ACC112 (cell line): ENCODE measurements at regions not wholly inside any gene's neighbourhood (a gene's known extent, or its start where the extent isn't known, plus 50 kb on each side); places are given as distances from the start of the nearest gene placed in this dataset.

Source experiments
- H2AFZ ChIP-seq: fragments of 200-600 bp; sonication (generic); one replicate; pipeline ENCODE4 v1.6.0; 2017; ENCODE audit warnings: antibody characterized with exemption, low read length; ENCODE audit not compliant: unreplicated experiment
- H3K27ac ChIP-seq: fragments of 200-600 bp; sonication (generic); 2 replicates; pipeline ENCODE4 v1.5.1; 2014; ENCODE audit warnings: low read depth, mild to moderate bottlenecking, antibody characterized with exemption, low read length, moderate library complexity
- H3K27me3 ChIP-seq: fragments of 200-600 bp; sonication (generic); 2 replicates; pipeline ENCODE4 v1.6.1; 2014; ENCODE audit warnings: mild to moderate bottlenecking, antibody characterized with exemption, low read length, moderate library complexity, mixed read lengths; ENCODE audit not compliant: insufficient read depth
- H3K36me3 ChIP-seq: fragments of 200-600 bp; sonication (generic); 2 replicates; pipeline ENCODE4 v1.6.1; 2016; ENCODE audit warnings: mild to moderate bottlenecking, antibody characterized with exemption, low read length, moderate library complexity, mixed read lengths; ENCODE audit not compliant: insufficient read depth
- H3K4me1 ChIP-seq: fragments of 200-600 bp; sonication (generic); one replicate; pipeline ENCODE4 v1.6.1; 2016; ENCODE audit warnings: low read length, mixed read lengths; ENCODE audit not compliant: insufficient read depth, unreplicated experiment, control insufficient read depth
- H3K4me3 ChIP-seq: fragments of 200-600 bp; sonication (generic); 2 replicates; pipeline ENCODE4 v1.5.1; 2014; ENCODE audit warnings: mild to moderate bottlenecking, low read depth, low read length
- H3K79me2 ChIP-seq: fragments of 200-600 bp; sonication (generic); one replicate; pipeline ENCODE4 v1.6.0; 2016; ENCODE audit warnings: low read length; ENCODE audit not compliant: control insufficient read depth, unreplicated experiment, insufficient read depth

GRCh38 chr14:97382616-97383226, 585.5 kb downstream of the VRK1 start:
- Histone ChIP-seq H3K4me1 (no peaks in the 10 kb centered on the region), H2AFZ (no peak overlapping the region)

GRCh38 chr14:97385727-97386126, 588.5 kb downstream of the VRK1 start:
- no peaks in the 10 kb centered on the region for H3K79me2 ChIP-seq
- H3K4me1 ChIP-seq, result no peaks in the 10 kb centered on the region
- H3K4me3 ChIP-seq, result no peak overlapping the region
- H2AFZ ChIP-seq, result no peak overlapping the region
- no peaks in the 10 kb centered on the region for H3K36me3 ChIP-seq
- no peaks in the 10 kb centered on the region for H3K27me3 ChIP-seq
- H3K27ac ChIP-seq, result no peak overlapping the region

More at GRCh38 chr14:97382616-97383226, 585.5 kb downstream of the VRK1 start:
- H3K36me3 ChIP-seq, result no peaks in the 10 kb centered on the region
- no peak overlapping the region for H3K4me3 ChIP-seq
- H3K27ac ChIP-seq, result no peak overlapping the region
- no peaks in the 10 kb centered on the region for H3K27me3 ChIP-seq
- no peaks in the 10 kb centered on the region for H3K79me2 ChIP-seq

GRCh38 chr14:97387252-97387874, 590.2 kb downstream of the VRK1 start:
- H3K79me2 ChIP-seq, result no peaks in the 10 kb centered on the region
- H3K27me3 ChIP-seq, result no peaks in the 10 kb centered on the region

GRCh38 chr14:97388408-97388807, 591.2 kb downstream of the VRK1 start:
- H3K79me2 ChIP-seq, result no peaks in the 10 kb centered on the region
- no peaks in the 10 kb centered on the region for H3K27me3 ChIP-seq
- H3K4me1 ChIP-seq, result no peaks in the 10 kb centered on the region
- no peak overlapping the region for H2AFZ ChIP-seq
- H3K36me3 ChIP-seq, result no peaks in the 10 kb centered on the region
- no peak overlapping the region for H3K4me3 ChIP-seq
- H3K27ac ChIP-seq, result no peak overlapping the region

More at GRCh38 chr14:97387252-97387874, 590.2 kb downstream of the VRK1 start:
- no peaks in the 10 kb centered on the region for H3K36me3 ChIP-seq
- no peak overlapping the region for H3K4me3 ChIP-seq
- no peak overlapping the region for H3K27ac ChIP-seq
- no peak overlapping the region for H2AFZ ChIP-seq
- H3K4me1 ChIP-seq, result no peaks in the 10 kb centered on the region

GRCh38 chr14:97390096-97390724, 593.0 kb downstream of the VRK1 start:
- no peak overlapping the region for H2AFZ ChIP-seq
- no peak overlapping the region for H3K27ac ChIP-seq
- no peaks in the 10 kb centered on the region for H3K4me1 ChIP-seq
- H3K27me3 ChIP-seq, result no peaks in the 10 kb centered on the region
- H3K4me3 ChIP-seq, result no peak overlapping the region
- H3K36me3 ChIP-seq, result no peaks in the 10 kb centered on the region
- no peaks in the 10 kb centered on the region for H3K79me2 ChIP-seq

- no peaks in the 10 kb centered on the region for H3K36me3 ChIP-seq
- no peaks in the 10 kb centered on the region for H3K4me1 ChIP-seq
- H3K79me2 ChIP-seq, result no peaks in the 10 kb centered on the region
- H3K27ac ChIP-seq, result no peak overlapping the region
- H2AFZ ChIP-seq, result no peak overlapping the region
- H3K27me3 ChIP-seq, result no peaks in the 10 kb centered on the region
- no peak overlapping the region for H3K4me3 ChIP-seq
These were observed 596.1 kb downstream of the VRK1 start for GRCh38 chr14:97393244-97393643.

GRCh38 chr14:97395068-97395467, 597.9 kb downstream of the VRK1 start:
- Histone ChIP-seq H3K4me3 (no peak overlapping the region), H3K27me3 (no peaks in the 10 kb centered on the region), H2AFZ (no peak overlapping the region), H3K4me1 (no peaks in the 10 kb centered on the region), H3K27ac (no peak overlapping the region), H3K79me2 (no peaks in the 10 kb centered on the region), H3K36me3 (no peaks in the 10 kb centered on the region)

- Histone ChIP-seq H3K4me3 (no peak overlapping the region), H3K79me2 (no peaks in the 10 kb centered on the region), H3K27ac (no peak overlapping the region), H3K27me3 (no peaks in the 10 kb centered on the region), H2AFZ (no peak overlapping the region), H3K4me1 (no peaks in the 10 kb centered on the region), H3K36me3 (no peaks in the 10 kb centered on the region)
These were observed 604.5 kb downstream of the VRK1 start for GRCh38 chr14:97401714-97402113.

- Histone ChIP-seq H3K27ac (no peak overlapping the region), H3K27me3 (no peaks in the 10 kb centered on the region), H3K79me2 (no peaks in the 10 kb centered on the region), H3K4me1 (no peaks in the 10 kb centered on the region), H3K4me3 (no peak overlapping the region), H2AFZ (no peak overlapping the region), H3K36me3 (no peaks in the 10 kb centered on the region)
These were observed 605.1 kb downstream of the VRK1 start for GRCh38 chr14:97402279-97402678.

- no peak overlapping the region for H2AFZ ChIP-seq
- no peak overlapping the region for H3K27ac ChIP-seq
- H3K4me1 ChIP-seq, result no peaks in the 10 kb centered on the region
- peaks cover 3% of the 10 kb centered on the region; the same call in 1 of the 2 replicates for H3K27me3 ChIP-seq
- H3K36me3 ChIP-seq, result no peaks in the 10 kb centered on the region
- H3K79me2 ChIP-seq, result no peaks in the 10 kb centered on the region
- no peak overlapping the region for H3K4me3 ChIP-seq
These were observed 610.7 kb downstream of the VRK1 start for GRCh38 chr14:97407701-97408407.
